RWPE2 (cell line): ENCODE measurements at regions not wholly inside any gene's neighbourhood (a gene's known extent, or its start where the extent isn't known, plus 50 kb on each side); places are given as distances from the start of the nearest gene placed in this dataset.

ENCODE experiments used
- ATAC-seq: fragments of 200-7000 bp; cut with Tn5 transposase; 3 replicates; pipeline ENCODE4 v1.9.1; 2021; ENCODE audit warnings: low read depth
- DNase-seq: peaks from one replicate; pipeline ENCODE4 v3.0.0-alpha.2; 2020; ENCODE audit warnings: low spot score
- H3K27ac ChIP-seq: fragments of 450-650 bp; 2 replicates; pipeline ENCODE4 v1.5.1; 2017; ENCODE audit warnings: mild to moderate bottlenecking; ENCODE audit not compliant: poor library complexity, severe bottlenecking
- H3K27me3 ChIP-seq: fragments of 250-450 bp; sonication (Bioruptor Pico); 2 replicates; pipeline ENCODE4 v1.5.1; 2021; ENCODE audit warnings: mild to moderate bottlenecking, moderate library complexity; ENCODE audit not compliant: insufficient read depth, poor library complexity, severe bottlenecking
- H3K36me3 ChIP-seq: fragments of 250-450 bp; sonication (Bioruptor Pico); 2 replicates; pipeline ENCODE4 v1.5.1; 2020; ENCODE audit warnings: low read depth, mild to moderate bottlenecking, moderate library complexity
- H3K4me1 ChIP-seq: fragments of 250-450 bp; sonication (Bioruptor Pico); 2 replicates; pipeline ENCODE4 v1.5.1; 2021; ENCODE audit warnings: mild to moderate bottlenecking, moderate library complexity; ENCODE audit not compliant: insufficient read depth, poor library complexity, severe bottlenecking
- H3K4me3 ChIP-seq: fragments of 250-450 bp; sonication (Bioruptor Pico); 2 replicates; pipeline ENCODE4 v1.5.1; 2021; ENCODE audit warnings: mild to moderate bottlenecking, moderate library complexity; ENCODE audit not compliant: severe bottlenecking
- H3K9me3 ChIP-seq: fragments of 250-450 bp; sonication (Bioruptor Pico); 2 replicates; pipeline ENCODE4 v1.5.1; 2021; ENCODE audit warnings: mild to moderate bottlenecking, moderate library complexity; ENCODE audit not compliant: severe bottlenecking
- CTCF ChIP-seq: fragments of 450-650 bp; IDR thresholded peaks from one replicate; pipeline ENCODE4 v1.5.1; 2017; ENCODE audit warnings: mild to moderate bottlenecking, moderate library complexity; ENCODE audit not compliant: poor library complexity, severe bottlenecking

- H3K27me3 ChIP-seq = no peaks in the 10 kb centered on the region
- H3K36me3 ChIP-seq = no peaks in the 10 kb centered on the region
- H3K4me3 ChIP-seq = no peak overlapping the region
- peaks cover 33% of the 10 kb centered on the region for H3K4me1 ChIP-seq
- no peak for DNase-seq
- TF ChIP-seq CTCF = no peak
- H3K27ac ChIP-seq = peak overlapping the region; percentile 99
- peaks cover 5% of the 10 kb centered on the region for H3K9me3 ChIP-seq
- peak; percentile 33; the same call in 2 of the 3 replicates for ATAC-seq
Measured at GRCh38 chr11:37786214-37786755, 1188.2 kb upstream of the RAG2 start.

GRCh38 chr11:37774441-37774840 lies 1176.4 kb upstream of the RAG2 start:
- Histone ChIP-seq H3K9me3 (no peaks in the 10 kb centered on the region), H3K36me3 (no peaks in the 10 kb centered on the region), H3K4me1 (peaks cover 5% of the 10 kb centered on the region), H3K4me3 (no peak overlapping the region), H3K27ac (no peak overlapping the region), H3K27me3 (no peaks in the 10 kb centered on the region)
- DNase-seq (no peak), ATAC-seq (no peak)
- TF ChIP-seq CTCF = no peak

GRCh38 chr11:37770145-37770544 lies 1172.1 kb upstream of the RAG2 start:
- Histone ChIP-seq H3K27me3 (no peaks in the 10 kb centered on the region), H3K4me3 (no peak overlapping the region), H3K9me3 (no peaks in the 10 kb centered on the region), H3K27ac (peak overlapping the region; percentile 15), H3K36me3 (no peaks in the 10 kb centered on the region), H3K4me1 (peaks cover 8% of the 10 kb centered on the region)
- ATAC-seq (peak; percentile 55; the same call in 2 of the 3 replicates), DNase-seq (no peak)
- no peak for TF ChIP-seq CTCF

GRCh38 chr11:37762079-37762478 lies 1164.0 kb upstream of the RAG2 start:
- Histone ChIP-seq H3K27me3 (no peaks in the 10 kb centered on the region), H3K9me3 (no peaks in the 10 kb centered on the region), H3K4me3 (no peak overlapping the region), H3K27ac (no peak overlapping the region), H3K36me3 (no peaks in the 10 kb centered on the region), H3K4me1 (no peaks in the 10 kb centered on the region)
- DNase-seq = no peak
- no peak for ATAC-seq
- TF ChIP-seq CTCF = no peak

GRCh38 chr11:37755521-37755920 lies 1157.5 kb upstream of the RAG2 start:
- no peaks in the 10 kb centered on the region for H3K27me3 ChIP-seq
- no peak for TF ChIP-seq CTCF
- ATAC-seq (no peak), DNase-seq (no peak)
- H3K9me3 ChIP-seq = no peaks in the 10 kb centered on the region
- no peak overlapping the region for H3K4me3 ChIP-seq
- no peaks in the 10 kb centered on the region for H3K4me1 ChIP-seq
- no peaks in the 10 kb centered on the region for H3K36me3 ChIP-seq
- H3K27ac ChIP-seq = no peak overlapping the region
